A673 (cell line): ENCODE measurements at regions not wholly inside any gene's neighbourhood (a gene's known extent, or its start where the extent isn't known, plus 50 kb on each side); places are given as distances from the start of the nearest gene placed in this dataset.

Source experiments
- CTCF ChIP-seq: fragments of 300-800, 200-600 bp; sonication (generic); conservative IDR thresholded peaks from 2 replicates; pipeline ENCODE4 v1.5.1; 2017; ENCODE audit warnings: low read depth, mild to moderate bottlenecking, antibody characterized with exemption, low read length, moderate library complexity, mixed read lengths
- EZH2 ChIP-seq: fragments of 200-600 bp; sonication (generic); IDR thresholded peaks from 2 replicates; pipeline ENCODE4 v1.6.1; 2017; ENCODE audit warnings: borderline replicate concordance, low read depth, mild to moderate bottlenecking, mixed read lengths, antibody characterized with exemption, low read length; ENCODE audit not compliant: poor library complexity, severe bottlenecking

- TF ChIP-seq CTCF = no peak
- no peak for TF ChIP-seq EZH2
Measured at GRCh38 chr13:22285867-22286266, 615.0 kb downstream of the FGF9 start.
